Activated CD4-positive, alpha-beta T cell treated with anti-CD3 and anti-CD28 coated beads for 36 hours (primary cell): ENCODE measurements at regions not wholly inside any gene's neighbourhood (a gene's known extent, or its start where the extent isn't known, plus 50 kb on each side); places are given as distances from the start of the nearest gene placed in this dataset.

Source experiments
- ATAC-seq: fragments of 200-7000 bp; cut with Tn5 transposase; one replicate; pipeline ENCODE4 v1.10.0; 2021; ENCODE audit warnings: mild to moderate bottlenecking, moderate library complexity
- CTCF ChIA-PET: fragments of 350-600 bp; sonication (Branson Sonifier 250); formaldehyde crosslinking; loops from one replicate; lab custom pipeline; 2021; ENCODE audit warnings: antibody characterized with exemption; lab: Charles Lee
- POLR2A ChIA-PET: fragments of 350-600 bp; sonication (Branson Sonifier 250); formaldehyde crosslinking; loops from one replicate; lab custom pipeline; 2021; ENCODE audit warnings: antibody characterized with exemption, inconsistent platforms; lab: Charles Lee
- DNase-seq: peaks from one replicate; pipeline ENCODE4 v3.0.0-alpha.2; 2020
- H3K27ac Mint-ChIP-seq: one replicate; pipeline ENCODE4 v1.8.0; 2021; ENCODE audit warnings: mixed read lengths
- H3K27me3 Mint-ChIP-seq: one replicate; pipeline ENCODE4 v1.8.0; 2021; ENCODE audit warnings: mixed read lengths
- H3K36me3 Mint-ChIP-seq: one replicate; pipeline ENCODE4 v1.8.0; 2021; ENCODE audit warnings: low read depth, mixed read lengths
- H3K4me1 Mint-ChIP-seq: one replicate; pipeline ENCODE4 v1.8.0; 2021; ENCODE audit warnings: mixed read lengths
- H3K4me3 Mint-ChIP-seq: one replicate; pipeline ENCODE4 v1.8.0; 2021; ENCODE audit warnings: mild to moderate bottlenecking, moderate library complexity, mixed read lengths
- H3K9me3 Mint-ChIP-seq: one replicate; pipeline ENCODE4 v1.8.0; 2021; ENCODE audit warnings: low read depth, mixed read lengths
- intact Hi-C, 2 experiments: fragments of 100-400 bp; cut with DNase I in 1 of 2; cut with micrococcal nuclease in 1 of 2; formaldehyde crosslinking; loops; one replicate each; pipeline versions ENCODE4 v1.14.2 to v1.15.1; 2022 to 2024; cut with DNase I, micrococcal nuclease

DNA sequence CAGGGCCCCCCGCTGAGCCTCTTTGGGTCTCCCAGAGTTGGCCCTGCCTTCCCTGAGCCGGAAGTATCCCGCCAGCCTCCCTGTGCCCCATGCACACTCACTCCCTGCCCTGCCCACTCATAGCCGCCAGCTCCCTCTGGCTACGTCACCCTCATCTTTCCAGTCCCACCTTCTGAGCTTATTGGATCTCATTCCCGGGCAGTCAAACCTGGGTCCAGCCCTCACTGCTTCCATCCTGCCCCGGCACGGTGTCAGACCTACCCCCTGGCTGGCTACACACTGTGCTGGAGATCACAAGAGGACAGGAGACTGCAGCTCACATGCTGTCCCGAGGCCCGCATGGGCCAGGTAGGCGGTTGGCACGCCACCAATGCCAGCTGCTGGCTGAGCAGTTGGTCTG, 147.2 kb downstream of the ASB1 start:
- intact Hi-C loops: loop anchor here in 1 of 2 experiments (1.0 kb wide), 1 partner anchor 211 kb away; no protein-coding TSS in a partner anchor
- Mint-ChIP-seq H3K4me3 (no peak overlapping the region), H3K36me3 (no peaks in the 10 kb centered on the region), H3K27ac (no peak overlapping the region), H3K4me1 (no peaks in the 10 kb centered on the region), H3K9me3 (no peaks in the 10 kb centered on the region), H3K27me3 (peaks cover 4% of the 10 kb centered on the region)
- CTCF ChIA-PET: interaction anchor here (0.6 to 1.7 kb wide), 6 partner anchors 9 to 211 kb away, joined by 3 to 5 read pairs (median 4); no protein-coding TSS in a partner anchor
- DNase-seq: no peak
- POLR2A ChIA-PET: no interaction called here
- no peak for ATAC-seq

DNA sequence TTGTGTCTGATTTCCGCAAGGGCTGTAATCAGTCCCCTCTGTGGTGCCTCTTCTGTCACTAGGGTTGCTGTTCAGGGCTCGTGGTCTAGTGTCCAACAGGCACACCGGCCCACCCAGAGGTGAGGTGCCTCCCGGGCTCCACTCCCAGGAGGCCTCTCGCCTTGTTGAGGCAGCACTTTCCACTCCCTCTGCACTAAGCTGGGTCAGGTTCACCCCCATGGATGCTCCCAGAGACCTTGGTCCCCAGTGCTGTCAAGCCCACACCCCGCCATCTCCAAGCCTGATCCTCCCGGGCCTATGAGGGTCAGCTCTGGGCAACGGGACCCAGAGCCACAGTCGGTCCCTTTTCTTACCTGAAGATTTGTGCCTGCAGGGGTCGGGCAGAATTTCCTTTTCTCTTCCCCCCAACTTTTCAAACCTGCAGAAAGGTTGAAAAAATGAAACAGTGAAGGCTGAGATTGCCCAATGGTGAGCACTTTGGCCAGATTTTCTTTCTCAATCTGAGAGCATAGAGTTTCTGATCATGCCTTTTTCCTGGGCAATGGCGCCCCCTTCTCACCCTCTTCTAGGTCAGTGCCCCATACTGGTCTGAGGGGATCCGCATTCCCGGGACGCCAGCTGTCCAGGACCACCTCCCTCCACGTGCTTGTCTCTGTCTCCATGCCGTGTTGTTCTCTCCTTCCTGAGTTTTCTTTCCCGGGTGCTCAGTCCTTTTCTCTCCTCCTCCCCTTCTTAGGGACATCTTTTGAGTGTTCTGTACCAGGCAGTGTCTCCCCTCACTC, 148.0 kb downstream of the ASB1 start:
- ChIA-PET POLR2A (no interaction called here), CTCF (interaction anchor here (1.3 to 1.7 kb wide), 2 partner anchors 18 to 211 kb away, joined by 4 to 5 read pairs; no protein-coding TSS in a partner anchor)
- intact Hi-C loops: no loop called here

DNA sequence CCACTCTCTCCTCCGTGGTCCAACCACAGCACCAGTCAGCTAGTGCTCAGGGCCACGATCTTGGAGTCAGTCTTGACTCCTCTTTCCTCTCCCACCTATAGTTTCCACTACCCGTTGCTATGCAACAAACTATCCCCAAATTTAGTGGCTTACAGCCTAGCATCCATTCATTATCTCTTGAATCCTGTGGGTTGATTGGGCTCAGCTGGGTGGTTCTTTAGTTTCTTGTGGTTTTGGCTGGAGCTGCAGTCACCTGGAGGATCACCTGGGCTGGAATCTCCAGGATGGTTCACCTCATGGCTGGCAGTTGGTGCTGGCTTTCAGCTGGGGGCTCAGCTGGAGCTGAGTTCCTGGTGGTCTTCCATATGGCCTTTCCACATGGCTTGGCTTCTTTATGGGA, 149.9 kb downstream of the ASB1 start:
- DNase-seq (no peak), ATAC-seq (no peak)
- ChIA-PET CTCF (interaction anchor here (0.7 kb wide), 1 partner anchor 416 kb away, joined by 3 read pairs; no protein-coding TSS in a partner anchor), POLR2A (no interaction called here)
- Mint-ChIP-seq H3K36me3 (no peaks in the 10 kb centered on the region), H3K27me3 (peaks cover 13% of the 10 kb centered on the region), H3K4me1 (no peaks in the 10 kb centered on the region), H3K27ac (no peak overlapping the region), H3K4me3 (no peak overlapping the region), H3K9me3 (no peaks in the 10 kb centered on the region)
- intact Hi-C loops: no loop called here

More for the DNA sequence above, 148.0 kb downstream of the ASB1 start:
- H3K4me3 Mint-ChIP-seq: no peak overlapping the region
- no peak overlapping the region for H3K27ac Mint-ChIP-seq
- H3K4me1 Mint-ChIP-seq: no peaks in the 10 kb centered on the region
- H3K9me3 Mint-ChIP-seq: no peaks in the 10 kb centered on the region
- DNase-seq (no peak), ATAC-seq (no peak)
- no peaks in the 10 kb centered on the region for H3K36me3 Mint-ChIP-seq
- H3K27me3 Mint-ChIP-seq: peaks cover 9% of the 10 kb centered on the region

DNA sequence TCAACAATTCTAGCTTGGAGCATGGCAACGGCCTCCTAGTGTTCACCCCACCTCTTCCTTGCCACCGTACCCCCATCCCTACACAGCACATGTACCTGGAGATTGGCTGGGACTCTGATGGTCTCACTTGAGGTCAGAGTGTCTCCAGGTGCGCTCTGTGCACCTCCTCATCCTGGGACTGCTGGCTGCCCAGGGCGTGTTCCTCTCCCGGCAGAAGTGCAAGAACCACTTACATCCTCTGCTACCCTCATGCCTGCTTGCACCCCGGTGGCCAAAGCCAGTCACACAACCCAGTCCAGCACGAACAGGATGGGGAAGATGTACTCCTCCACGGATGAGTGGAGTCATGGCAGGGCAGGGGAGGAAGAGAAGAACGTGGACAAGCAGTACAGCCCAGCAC, 151.5 kb downstream of the ASB1 start:
- H3K27ac Mint-ChIP-seq: no peak overlapping the region
- ChIA-PET POLR2A (no interaction called here), CTCF (no interaction called here)
- peaks cover 13% of the 10 kb centered on the region for H3K27me3 Mint-ChIP-seq
- no peaks in the 10 kb centered on the region for H3K9me3 Mint-ChIP-seq
- H3K36me3 Mint-ChIP-seq: no peaks in the 10 kb centered on the region
- no peak for ATAC-seq
- no peaks in the 10 kb centered on the region for H3K4me1 Mint-ChIP-seq
- no peak for DNase-seq
- H3K4me3 Mint-ChIP-seq: no peak overlapping the region
- intact Hi-C loops: no loop called here

DNA sequence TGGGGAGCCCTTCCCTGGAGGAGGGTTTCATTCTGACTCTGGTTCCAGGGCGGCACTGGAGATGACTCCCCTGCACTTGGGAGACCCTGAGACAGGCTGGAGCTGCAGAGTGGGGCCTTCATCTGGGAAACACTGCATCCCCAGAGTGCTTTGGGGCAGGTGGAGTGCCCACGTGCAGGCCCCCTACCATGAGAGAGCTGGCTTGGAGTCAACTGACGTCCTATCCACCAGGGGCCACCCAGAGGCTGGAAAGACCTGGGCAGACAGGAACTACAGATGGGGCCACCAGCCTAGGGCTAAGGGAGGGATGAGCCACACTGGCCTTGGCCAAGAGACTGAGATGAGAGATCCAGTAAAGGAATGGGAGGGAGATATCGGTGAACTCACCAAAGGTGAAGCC, 153.8 kb downstream of the ASB1 start:
- Mint-ChIP-seq H3K36me3 (no peaks in the 10 kb centered on the region), H3K4me1 (no peaks in the 10 kb centered on the region), H3K27ac (no peak overlapping the region), H3K27me3 (peaks cover 13% of the 10 kb centered on the region), H3K9me3 (no peaks in the 10 kb centered on the region), H3K4me3 (no peak overlapping the region)
- ATAC-seq (no peak), DNase-seq (no peak)
- POLR2A ChIA-PET: no interaction called here
- CTCF ChIA-PET: no interaction called here
- intact Hi-C loops: no loop called here

DNA sequence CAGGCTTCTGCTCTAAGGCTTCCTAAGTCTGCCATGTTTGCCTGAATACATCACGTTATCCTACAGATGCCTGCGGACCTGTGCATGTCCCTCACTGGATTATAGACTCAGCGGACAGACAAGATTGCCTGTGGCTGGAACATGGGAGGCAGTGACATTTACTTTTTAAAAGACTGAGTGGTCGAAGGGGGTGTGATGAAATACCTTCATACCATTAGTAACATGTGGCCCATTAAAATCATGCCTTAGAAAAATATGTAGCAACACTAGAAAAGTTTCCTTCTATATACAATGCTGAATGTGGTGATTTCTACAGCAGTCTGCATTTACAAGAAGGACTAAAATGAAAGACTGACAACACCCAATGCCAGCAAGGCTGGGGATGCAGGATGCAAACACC, 154.4 kb downstream of the ASB1 start:
- DNase-seq (no peak), ATAC-seq (no peak)
- peaks cover 11% of the 10 kb centered on the region for H3K27me3 Mint-ChIP-seq
- H3K36me3 Mint-ChIP-seq: no peaks in the 10 kb centered on the region
- H3K27ac Mint-ChIP-seq: no peak overlapping the region
- ChIA-PET POLR2A (no interaction called here), CTCF (no interaction called here)
- intact Hi-C loops: no loop called here
- H3K9me3 Mint-ChIP-seq: no peaks in the 10 kb centered on the region
- H3K4me1 Mint-ChIP-seq: no peaks in the 10 kb centered on the region
- no peak overlapping the region for H3K4me3 Mint-ChIP-seq

DNA sequence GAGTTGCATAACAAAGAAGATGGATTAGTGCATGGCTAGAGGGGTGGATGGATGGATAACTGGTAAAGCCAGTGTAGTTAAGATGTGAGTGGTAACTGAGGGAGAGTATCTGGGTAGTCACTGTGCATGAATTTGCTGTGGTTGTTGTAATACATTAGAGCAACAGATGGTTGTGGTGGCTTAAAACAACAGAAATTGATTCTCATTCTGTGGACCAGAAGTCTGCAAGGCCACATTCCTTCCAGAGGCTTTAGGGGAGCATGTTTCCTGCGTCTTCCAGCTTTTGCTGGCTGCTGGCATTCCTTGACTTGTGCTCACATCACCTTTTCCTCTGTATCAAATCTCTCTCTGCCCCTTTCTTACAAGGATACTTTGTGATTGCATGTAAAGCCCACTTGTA, 155.4 kb downstream of the ASB1 start:
- CTCF ChIA-PET: interaction anchor here (0.7 kb wide), 1 partner anchor 9 kb away, joined by 3 read pairs; no protein-coding TSS in a partner anchor
- ATAC-seq: no peak

DNA sequence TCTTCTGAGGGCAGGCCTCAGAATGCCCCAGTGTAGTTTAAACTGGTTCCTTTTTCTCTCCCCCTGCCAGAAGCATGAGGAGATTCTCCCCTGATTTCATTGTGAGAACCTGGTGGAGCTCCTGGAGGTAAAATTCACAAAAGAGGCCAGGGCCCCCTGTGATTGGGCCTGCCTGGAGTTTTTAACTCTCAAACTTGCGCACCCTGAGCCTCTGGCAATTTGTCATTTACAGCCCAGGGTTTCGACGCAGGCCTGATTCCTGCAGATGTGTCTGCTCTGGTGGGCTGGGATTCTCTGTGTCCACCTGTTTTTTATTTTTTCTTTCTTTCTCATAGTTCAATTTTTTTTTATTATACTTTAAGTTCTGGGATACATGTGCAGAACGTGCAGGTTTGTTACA, 157.9 kb downstream of the ASB1 start:
- peaks cover 4% of the 10 kb centered on the region for H3K27me3 Mint-ChIP-seq
- DNase-seq (no peak), ATAC-seq (no peak)
- H3K27ac Mint-ChIP-seq: no peak overlapping the region
- intact Hi-C loops: no loop called here
- no peaks in the 10 kb centered on the region for H3K9me3 Mint-ChIP-seq
- ChIA-PET POLR2A (no interaction called here), CTCF (no interaction called here)
- H3K4me1 Mint-ChIP-seq: no peaks in the 10 kb centered on the region
- no peaks in the 10 kb centered on the region for H3K36me3 Mint-ChIP-seq
- no peak overlapping the region for H3K4me3 Mint-ChIP-seq

More for the DNA sequence above, 155.4 kb downstream of the ASB1 start:
- intact Hi-C loops: no loop called here
- no peak overlapping the region for H3K27ac Mint-ChIP-seq
- peaks cover 11% of the 10 kb centered on the region for H3K27me3 Mint-ChIP-seq
- DNase-seq: no peak
- H3K9me3 Mint-ChIP-seq: no peaks in the 10 kb centered on the region
- no peaks in the 10 kb centered on the region for H3K4me1 Mint-ChIP-seq
- H3K4me3 Mint-ChIP-seq: no peak overlapping the region
- no peaks in the 10 kb centered on the region for H3K36me3 Mint-ChIP-seq
- POLR2A ChIA-PET: no interaction called here

DNA sequence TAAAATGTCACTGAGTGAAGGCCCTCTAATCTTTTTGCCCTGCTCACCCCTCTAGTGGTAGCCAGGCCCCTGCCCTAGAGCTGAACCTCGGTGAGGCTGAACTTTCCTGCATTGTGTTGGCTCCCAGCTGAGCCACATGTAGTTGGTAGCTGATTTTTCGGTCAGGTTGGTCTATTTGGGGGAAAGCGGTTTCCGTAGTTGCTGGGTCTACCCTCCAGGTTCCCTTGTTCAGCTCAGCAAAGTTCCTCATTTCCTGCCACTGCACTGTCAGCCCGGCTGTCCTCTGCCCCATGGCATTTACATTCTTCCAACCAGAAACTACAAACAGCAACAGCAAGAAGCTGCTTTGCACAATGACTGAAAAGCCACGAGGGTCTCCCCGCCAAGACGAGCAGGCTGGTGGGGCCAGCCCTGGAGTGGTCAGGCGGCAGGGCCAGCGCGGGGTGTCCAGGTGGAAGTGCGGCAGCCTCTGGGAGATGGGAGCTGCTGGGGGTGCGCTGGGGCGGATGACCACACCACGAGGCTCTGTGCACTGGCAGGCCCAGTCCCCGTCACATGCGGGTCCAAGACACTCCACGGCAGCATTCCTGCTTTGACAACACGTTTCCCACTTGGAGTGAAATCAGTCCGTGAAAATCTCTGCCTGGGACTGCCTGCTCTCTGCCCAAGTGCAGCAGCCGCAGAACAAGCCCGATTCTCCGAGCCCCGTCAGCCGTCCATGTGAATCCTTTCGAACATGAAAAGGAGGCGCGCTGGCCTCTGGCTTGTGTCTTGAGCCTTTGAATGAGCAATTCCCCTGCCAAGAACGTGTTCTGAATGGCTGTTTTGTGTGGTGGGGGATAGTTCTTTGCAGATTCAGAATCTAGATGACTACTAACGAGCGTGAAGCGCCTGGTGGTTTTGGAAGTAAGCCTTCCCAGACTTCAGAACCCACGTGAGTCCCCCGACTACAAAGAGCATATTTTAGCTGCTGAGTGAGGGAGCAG, 159.4 kb downstream of the ASB1 start:
- no peak for DNase-seq
- Mint-ChIP-seq H3K27me3 (no peaks in the 10 kb centered on the region), H3K4me1 (no peaks in the 10 kb centered on the region), H3K4me3 (no peak overlapping the region), H3K36me3 (no peaks in the 10 kb centered on the region), H3K9me3 (no peaks in the 10 kb centered on the region), H3K27ac (no peak overlapping the region)
- ChIA-PET POLR2A (interaction anchor here (0.6 kb wide), 1 partner anchor 91 kb away, joined by 4 read pairs; no protein-coding TSS in a partner anchor), CTCF (interaction anchor here (0.7 kb wide), 1 partner anchor 122 kb away, joined by 3 read pairs; no protein-coding TSS in a partner anchor)
- no peak for ATAC-seq
- intact Hi-C loops: no loop called here

DNA sequence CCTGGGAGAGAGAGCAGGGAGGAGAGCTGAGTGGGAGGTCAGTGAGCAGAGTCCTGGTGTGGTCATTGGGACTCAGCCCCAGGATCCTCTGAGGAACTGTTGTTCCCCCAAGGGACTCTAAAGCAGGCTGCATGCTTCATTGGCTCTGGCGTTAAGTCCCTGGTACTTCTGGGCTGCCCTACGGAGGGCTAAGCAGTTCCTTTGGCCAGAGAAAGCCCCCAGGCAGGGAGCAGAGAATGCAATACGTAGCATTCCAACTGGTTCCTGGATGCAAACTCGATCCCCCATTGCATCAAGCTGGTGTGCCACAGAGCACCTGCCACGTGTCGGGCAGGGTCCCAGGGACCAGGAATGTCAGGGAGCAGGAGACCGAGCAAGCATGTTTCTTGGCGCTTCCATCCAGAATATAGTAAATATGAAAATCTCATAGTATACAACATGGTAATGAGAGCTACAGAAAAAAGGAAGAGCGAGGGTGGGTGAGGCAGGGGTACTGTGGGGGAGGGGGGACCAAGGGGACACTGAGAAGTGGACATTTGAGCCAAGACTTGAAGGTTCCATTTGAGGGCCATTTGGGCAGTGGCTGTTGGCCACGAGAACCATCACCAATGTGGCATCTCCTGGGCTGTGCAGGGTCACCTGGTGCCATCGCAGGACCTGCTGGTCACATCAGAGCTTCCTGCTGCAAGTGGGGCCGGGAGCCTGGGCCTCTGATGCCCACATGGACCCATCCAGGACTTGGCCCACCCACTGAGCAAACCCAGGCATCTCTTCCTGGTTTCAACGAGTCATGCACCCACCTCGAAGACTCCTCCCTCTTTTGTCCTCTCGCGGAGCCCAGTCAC, 160.4 kb downstream of the ASB1 start:
- Mint-ChIP-seq H3K27me3 (no peaks in the 10 kb centered on the region), H3K36me3 (no peaks in the 10 kb centered on the region), H3K27ac (no peak overlapping the region), H3K9me3 (no peaks in the 10 kb centered on the region), H3K4me1 (no peaks in the 10 kb centered on the region), H3K4me3 (no peak overlapping the region)
- ATAC-seq (no peak), DNase-seq (no peak)
- intact Hi-C loops: no loop called here
- CTCF ChIA-PET: no interaction called here
- POLR2A ChIA-PET: no interaction called here
